SJCRH30 (cell line): ENCODE measurements at regions not wholly inside any gene's neighbourhood (a gene's known extent, or its start where the extent isn't known, plus 50 kb on each side); places are given as distances from the start of the nearest gene placed in this dataset.

Experiments
- DNase-seq, 2 experiments: peaks; one replicate each; pipeline ENCODE4 v3.0.0-alpha.2; 2015 to 2020
- H3K27ac ChIP-seq: fragments of 250-450 bp; sonication (Bioruptor Pico); 2 replicates; pipeline ENCODE4 v1.5.1; 2020; ENCODE audit warnings: mild to moderate bottlenecking, moderate library complexity
- H3K27me3 ChIP-seq: fragments of 250-450 bp; sonication (Bioruptor Pico); 2 replicates; pipeline ENCODE4 v1.5.1; 2020; ENCODE audit warnings: mild to moderate bottlenecking, moderate library complexity
- H3K36me3 ChIP-seq: fragments of 250-450 bp; sonication (Bioruptor Pico); 2 replicates; pipeline ENCODE4 v1.5.1; 2020; ENCODE audit warnings: mild to moderate bottlenecking, moderate library complexity
- H3K4me1 ChIP-seq: fragments of 250-450 bp; sonication (Bioruptor Pico); 2 replicates; pipeline ENCODE4 v1.5.1; 2020; ENCODE audit warnings: mild to moderate bottlenecking, moderate library complexity
- H3K4me3 ChIP-seq: fragments of 250-450 bp; sonication (Bioruptor Pico); 2 replicates; pipeline ENCODE4 v1.5.1; 2020; ENCODE audit warnings: mild to moderate bottlenecking, moderate library complexity
- H3K9me3 ChIP-seq: fragments of 250-450 bp; sonication (Bioruptor Pico); replicated peaks from 2 replicates; pipeline ENCODE4 v1.5.1; 2020; ENCODE audit warnings: mild to moderate bottlenecking, moderate library complexity

- Histone ChIP-seq H3K36me3 (no peaks in the 10 kb centered on the region), H3K4me1 (peaks cover 5% of the 10 kb centered on the region), H3K27me3 (no peaks in the 10 kb centered on the region), H3K9me3 (no peaks in the 10 kb centered on the region), H3K4me3 (no peak overlapping the region), H3K27ac (no peak overlapping the region)
- peak; percentile 56 to 71 for DNase-seq
Measured at GRCh38 chr6:151154418-151154817, 85.3 kb upstream of the AKAP12 start.

DNA sequence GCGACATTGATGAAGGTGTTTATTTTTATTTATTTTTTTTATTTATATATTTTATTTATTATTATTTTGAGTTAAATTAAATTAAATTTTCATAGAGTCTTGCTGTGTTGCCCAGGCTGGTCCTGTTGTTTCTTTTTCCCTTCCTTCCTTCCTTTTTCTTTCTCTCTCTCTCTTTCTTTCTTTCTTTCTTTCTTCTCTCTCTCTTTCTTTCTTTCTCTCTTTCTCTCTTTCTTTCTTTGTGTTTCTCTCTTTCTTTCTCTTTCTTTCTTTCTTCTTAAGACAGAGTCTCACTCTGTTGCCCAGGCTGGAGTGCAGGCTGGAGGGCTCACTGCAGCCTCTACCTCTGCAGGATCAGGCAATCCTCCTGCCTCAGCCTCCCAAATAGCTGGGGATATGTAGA lies 84.7 kb upstream of the AKAP12 start:
- Histone ChIP-seq H3K27ac (no peak overlapping the region), H3K4me1 (peaks cover 5% of the 10 kb centered on the region), H3K36me3 (no peaks in the 10 kb centered on the region), H3K27me3 (no peaks in the 10 kb centered on the region), H3K9me3 (no peaks in the 10 kb centered on the region), H3K4me3 (no peak overlapping the region)
- no peak for DNase-seq

DNA sequence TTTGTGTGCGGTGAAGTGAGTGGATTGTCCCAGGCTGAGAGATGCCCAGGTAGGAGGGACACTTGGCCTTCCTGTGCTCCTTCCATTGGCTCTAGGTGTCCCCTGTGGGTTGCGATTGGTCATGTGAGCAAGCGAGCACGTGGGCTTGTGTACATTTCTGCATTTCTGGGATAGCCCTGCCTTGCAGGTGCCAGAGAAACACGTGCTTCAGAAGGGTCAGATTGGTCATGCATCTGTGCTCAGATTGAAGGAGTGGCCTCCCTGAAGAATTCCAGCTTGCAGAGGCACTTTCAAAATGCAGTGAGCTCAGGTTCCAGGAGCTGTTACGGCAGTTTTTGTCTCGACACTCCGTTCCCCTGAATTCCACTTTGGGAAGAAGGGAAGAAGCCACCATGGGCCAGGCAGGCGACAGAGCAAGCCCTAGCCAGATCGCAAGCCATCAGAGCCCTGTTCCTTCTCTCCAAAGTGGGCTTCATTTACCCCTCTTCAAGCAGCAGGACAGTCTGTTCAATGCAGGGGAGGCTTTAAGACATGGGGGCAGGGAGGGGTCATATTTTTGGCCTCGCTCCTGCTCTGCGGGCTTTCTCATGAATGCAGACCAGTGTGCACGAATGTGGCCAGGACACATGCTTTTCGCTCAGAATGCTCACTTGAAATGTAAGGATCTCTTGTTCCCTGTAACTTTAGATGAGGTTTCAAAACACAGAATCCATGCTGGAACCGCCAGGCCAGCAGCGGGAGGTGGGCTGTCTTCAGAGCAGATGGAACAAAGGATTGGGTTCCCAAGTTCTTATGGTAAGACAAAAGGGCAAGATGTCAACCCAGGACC lies 78.6 kb upstream of the AKAP12 start:
- Histone ChIP-seq H3K4me3 (peak overlapping the region; percentile 48), H3K27ac (peak overlapping the region; percentile 73), H3K36me3 (no peaks in the 10 kb centered on the region), H3K9me3 (no peaks in the 10 kb centered on the region), H3K27me3 (no peaks in the 10 kb centered on the region), H3K4me1 (peaks cover 16% of the 10 kb centered on the region)
- DNase-seq, result peak; percentile 89 to 94

DNA sequence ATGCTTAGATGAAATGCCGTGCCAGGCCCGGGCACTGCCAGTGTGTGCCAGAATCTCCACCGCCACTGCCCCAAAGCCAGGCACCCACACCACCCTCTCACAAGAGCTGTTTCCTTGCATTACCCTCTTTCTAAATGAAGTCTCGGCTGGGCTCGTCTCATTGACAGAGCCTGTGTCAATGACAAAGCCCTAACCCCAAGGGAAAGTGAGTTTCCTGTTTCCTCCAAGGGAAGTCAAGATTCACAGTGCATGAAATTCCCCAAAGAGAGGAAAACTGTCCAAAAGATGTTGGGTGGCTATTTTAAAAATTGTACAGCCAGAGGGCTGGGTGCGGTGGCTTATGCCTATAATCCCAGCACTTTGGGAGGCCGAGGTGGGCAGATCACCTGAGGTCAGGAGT lies 75.4 kb upstream of the AKAP12 start:
- no peaks in the 10 kb centered on the region for H3K9me3 ChIP-seq
- no peak overlapping the region for H3K27ac ChIP-seq
- DNase-seq, result no peak

DNA sequence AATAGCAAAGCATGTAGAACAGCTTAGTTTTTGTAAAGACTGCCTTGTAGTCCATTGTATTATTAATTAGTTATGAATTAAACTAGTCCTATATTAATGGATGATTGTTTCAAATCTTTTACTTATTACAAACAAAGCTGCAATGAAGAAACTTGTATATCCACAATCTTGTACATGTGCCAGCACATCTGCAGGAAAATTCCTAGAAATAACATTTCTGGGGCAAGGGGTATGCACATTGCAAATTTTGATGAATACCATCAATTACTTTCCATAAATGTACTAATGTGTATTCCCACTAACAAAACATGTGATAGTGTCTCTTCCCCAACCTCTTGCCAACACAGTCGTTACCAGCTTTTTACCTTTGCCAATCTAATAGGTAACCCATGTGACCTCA lies 73.6 kb upstream of the AKAP12 start:
- H3K9me3 ChIP-seq, result no peaks in the 10 kb centered on the region
- no peak overlapping the region for H3K27ac ChIP-seq
- H3K4me3 ChIP-seq, result no peak overlapping the region
- no peaks in the 10 kb centered on the region for H3K27me3 ChIP-seq
- no peak for DNase-seq
- H3K4me1 ChIP-seq, result peaks cover 7% of the 10 kb centered on the region; the same call in 1 of the 2 replicates
- H3K36me3 ChIP-seq, result no peaks in the 10 kb centered on the region

More for the DNA sequence above, 75.4 kb upstream of the AKAP12 start:
- Histone ChIP-seq H3K4me3 (no peak overlapping the region), H3K27me3 (no peaks in the 10 kb centered on the region), H3K36me3 (no peaks in the 10 kb centered on the region), H3K4me1 (peaks cover 16% of the 10 kb centered on the region)

GRCh38 chr6:151167034-151167433 lies 72.7 kb upstream of the AKAP12 start:
- Histone ChIP-seq H3K36me3 (no peaks in the 10 kb centered on the region), H3K9me3 (no peaks in the 10 kb centered on the region), H3K27me3 (no peaks in the 10 kb centered on the region), H3K4me3 (no peak overlapping the region), H3K4me1 (peaks cover under 1% of the 10 kb centered on the region; the same call in 1 of the 2 replicates), H3K27ac (no peak overlapping the region)
- DNase-seq, result no peak

DNA sequence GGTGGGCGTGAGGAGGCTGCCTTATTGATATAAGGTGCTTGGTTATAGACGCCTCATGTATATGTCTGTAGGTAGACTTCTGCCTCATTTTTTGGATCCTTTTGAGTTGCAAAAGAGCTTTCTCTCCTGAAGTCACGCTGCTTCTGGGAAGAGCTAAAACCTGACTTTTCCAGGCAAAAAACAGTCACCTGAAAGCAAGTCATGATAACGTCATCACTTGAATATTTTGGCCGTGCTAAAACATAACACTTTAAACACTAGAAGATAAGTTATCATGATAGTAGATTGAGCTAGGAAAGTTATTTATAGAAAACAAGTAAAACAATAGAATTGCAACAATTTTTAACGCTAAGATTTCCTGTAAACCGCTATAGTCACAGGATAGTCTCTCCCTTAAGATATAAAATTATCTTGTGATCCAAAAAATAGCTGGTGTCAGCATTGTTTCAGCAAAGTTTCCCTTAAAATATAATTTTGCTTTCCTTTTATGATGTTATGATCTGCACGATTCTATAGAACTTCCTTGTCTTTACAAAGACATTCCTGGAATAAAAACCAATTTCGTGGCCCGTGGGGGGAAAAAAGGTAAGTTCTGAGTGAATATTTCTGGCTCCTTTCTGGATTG lies 69.0 kb upstream of the AKAP12 start:
- Histone ChIP-seq H3K27ac (no peak overlapping the region), H3K4me1 (no peaks in the 10 kb centered on the region), H3K36me3 (no peaks in the 10 kb centered on the region), H3K27me3 (no peaks in the 10 kb centered on the region), H3K4me3 (no peak overlapping the region), H3K9me3 (no peaks in the 10 kb centered on the region)
- no peak for DNase-seq

- H3K9me3 ChIP-seq, result no peaks in the 10 kb centered on the region
- H3K4me1 ChIP-seq, result no peaks in the 10 kb centered on the region
- H3K36me3 ChIP-seq, result no peaks in the 10 kb centered on the region
- no peaks in the 10 kb centered on the region for H3K27me3 ChIP-seq
- no peak for DNase-seq
- no peak overlapping the region for H3K4me3 ChIP-seq
- no peak overlapping the region for H3K27ac ChIP-seq
Measured at GRCh38 chr6:151172751-151173150, 67.0 kb upstream of the AKAP12 start.

- Histone ChIP-seq H3K27ac (no peak overlapping the region), H3K4me1 (no peaks in the 10 kb centered on the region), H3K36me3 (no peaks in the 10 kb centered on the region), H3K27me3 (no peaks in the 10 kb centered on the region), H3K4me3 (no peak overlapping the region), H3K9me3 (no peaks in the 10 kb centered on the region)
- no peak for DNase-seq
Measured at GRCh38 chr6:151175662-151176445, 63.9 kb upstream of the AKAP12 start.

DNA sequence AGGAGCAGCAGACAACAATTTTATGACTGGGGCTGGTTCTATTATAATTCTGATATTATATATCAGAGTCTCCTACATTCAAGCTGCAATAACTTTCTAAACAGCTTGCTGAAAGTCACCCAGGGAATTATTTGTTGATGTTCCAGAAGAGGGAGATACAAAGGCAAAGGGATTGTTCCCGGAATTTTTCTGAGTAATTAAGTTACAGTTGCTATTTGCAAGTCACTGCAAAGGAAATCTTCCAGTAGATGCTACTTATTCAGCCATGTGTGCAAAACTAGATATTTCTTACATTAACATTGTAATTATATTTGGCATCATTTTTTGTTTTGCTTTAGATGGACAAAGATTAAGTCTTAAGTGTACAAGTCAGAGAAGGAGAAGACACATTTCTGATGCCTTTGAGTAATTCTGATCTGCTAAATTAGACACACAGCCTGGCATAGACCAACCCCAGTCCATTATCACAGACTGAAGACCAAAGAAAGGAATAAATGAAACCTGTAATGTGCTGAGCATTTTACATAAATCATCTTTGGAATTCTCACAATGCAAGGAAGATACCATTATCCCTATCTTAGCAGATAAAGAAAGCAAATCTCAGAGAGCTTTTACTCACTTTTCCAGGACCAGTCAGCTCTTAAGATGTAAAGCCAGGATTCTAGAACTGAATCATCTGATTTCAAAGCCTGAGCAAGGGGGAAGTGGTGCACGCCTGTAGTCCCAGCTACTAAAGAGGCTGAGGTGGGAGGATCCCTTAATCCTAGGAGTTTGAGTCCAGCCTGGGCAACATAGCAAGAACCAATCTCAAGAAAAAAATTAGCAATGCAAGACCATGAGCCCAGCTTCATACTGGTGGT lies 62.6 kb upstream of the AKAP12 start:
- no peak for DNase-seq
- no peaks in the 10 kb centered on the region for H3K4me1 ChIP-seq
- no peak overlapping the region for H3K27ac ChIP-seq
- no peak overlapping the region for H3K4me3 ChIP-seq
- H3K36me3 ChIP-seq, result no peaks in the 10 kb centered on the region
- H3K27me3 ChIP-seq, result no peaks in the 10 kb centered on the region
- H3K9me3 ChIP-seq, result no peaks in the 10 kb centered on the region

GRCh38 chr6:151178373-151178772 lies 61.4 kb upstream of the AKAP12 start:
- Histone ChIP-seq H3K36me3 (no peaks in the 10 kb centered on the region), H3K27ac (no peak overlapping the region), H3K4me1 (no peaks in the 10 kb centered on the region), H3K9me3 (no peaks in the 10 kb centered on the region), H3K4me3 (no peak overlapping the region), H3K27me3 (no peaks in the 10 kb centered on the region)
- no peak for DNase-seq

DNA sequence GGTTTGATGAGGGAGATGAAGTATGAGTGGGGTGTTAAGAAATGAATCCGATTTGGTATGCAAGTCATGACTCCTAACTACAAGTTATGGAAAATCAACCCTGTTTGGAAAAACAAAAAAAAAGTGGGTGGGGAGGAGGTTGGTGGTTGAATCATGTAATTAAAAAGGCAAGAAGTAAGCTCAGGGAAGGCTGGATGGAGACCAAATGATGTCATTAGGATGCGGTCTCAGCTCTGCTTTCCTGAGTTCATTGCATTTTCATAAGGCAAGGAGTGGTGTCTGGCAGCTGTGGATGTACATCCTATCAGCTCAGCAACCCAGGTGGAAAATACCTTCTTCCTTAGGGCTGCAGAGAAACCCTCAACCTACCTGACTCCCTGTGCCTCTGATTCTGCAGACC lies 60.4 kb upstream of the AKAP12 start:
- no peak overlapping the region for H3K4me3 ChIP-seq
- DNase-seq, result no peak
- no peaks in the 10 kb centered on the region for H3K9me3 ChIP-seq
- no peaks in the 10 kb centered on the region for H3K4me1 ChIP-seq
- H3K27ac ChIP-seq, result no peak overlapping the region
- no peaks in the 10 kb centered on the region for H3K27me3 ChIP-seq
- no peaks in the 10 kb centered on the region for H3K36me3 ChIP-seq

GRCh38 chr6:151180330-151181048 lies 59.3 kb upstream of the AKAP12 start:
- Histone ChIP-seq H3K27ac (no peak overlapping the region), H3K9me3 (no peaks in the 10 kb centered on the region), H3K4me3 (no peak overlapping the region), H3K27me3 (no peaks in the 10 kb centered on the region), H3K36me3 (no peaks in the 10 kb centered on the region), H3K4me1 (no peaks in the 10 kb centered on the region)
- no peak for DNase-seq
